IMR-90 (cell line): ENCODE measurements at regions not wholly inside any gene's neighbourhood (a gene's known extent, or its start where the extent isn't known, plus 50 kb on each side); places are given as distances from the start of the nearest gene placed in this dataset.

ENCODE experiments used
- ATAC-seq: fragments of 200-7000 bp; cut with Tn5 transposase; 2 replicates; pipeline ENCODE4 v1.9.1; 2020; ENCODE audit warnings: low read depth, mild to moderate bottlenecking, moderate library complexity
- BruUV-seq: library from RNA; stranded (reverse); fragments of 400-500 nt; replicated peaks from 2 replicates; lab custom pipeline; 2021; lab: Mats Ljungman, UMichigan
- CTCF ChIA-PET: fragments of 300-600 bp; formaldehyde crosslinking; extraction: SDS; loops from one replicate; lab custom pipeline; 2021; ENCODE audit warnings: antibody characterized with exemption; lab: Yijun Ruan, JAX
- POLR2A ChIA-PET: fragments of 300-600 bp; sonication (Branson Sonifier 250); formaldehyde crosslinking; loops from one replicate; lab custom pipeline; 2022; ENCODE audit warnings: antibody characterized with exemption; ENCODE audit not compliant: unreplicated experiment; lab: Charles Lee
- DNase-seq: peaks from one replicate; pipeline ENCODE4 v3.0.0; 2013
- H2AFZ ChIP-seq: replicated peaks from 2 replicates; pipeline ENCODE3; 2013; ENCODE audit warnings: low read length, mild to moderate bottlenecking; ENCODE audit not compliant: poor library complexity
- H2AK5ac ChIP-seq: 2 replicates; pipeline ENCODE4 v1.6.1; 2013; ENCODE audit warnings: low read depth, low read length, inconsistent platforms
- H2AK9ac ChIP-seq: replicated peaks from 2 replicates; pipeline ENCODE3; 2013; ENCODE audit warnings: mild to moderate bottlenecking, low read depth, low read length, moderate library complexity; ENCODE audit not compliant: poor library complexity
- H2BK120ac ChIP-seq: 2 replicates; pipeline ENCODE4 v1.6.1; 2013; ENCODE audit warnings: low read depth, low read length, inconsistent platforms
- H2BK15ac ChIP-seq: 3 replicates; pipeline ENCODE4 v1.6.1; 2013; ENCODE audit warnings: low read depth, low read length, inconsistent platforms
- H2BK20ac ChIP-seq: 2 replicates; pipeline ENCODE4 v1.6.1; 2013; ENCODE audit warnings: low read depth, mild to moderate bottlenecking, inconsistent platforms, low read length, moderate library complexity
- H2BK5ac ChIP-seq: 2 replicates; pipeline ENCODE4 v1.6.1; 2013; ENCODE audit warnings: mild to moderate bottlenecking, low read depth, low read length, inconsistent platforms; ENCODE audit not compliant: poor library complexity, severe bottlenecking
- H3K14ac ChIP-seq: replicated peaks from 2 replicates; pipeline ENCODE4 v1.6.1; 2013; ENCODE audit warnings: low read depth, low read length, inconsistent platforms
- H3K18ac ChIP-seq: 2 replicates; pipeline ENCODE4 v1.6.1; 2013; ENCODE audit warnings: low read depth, low read length, control low read depth
- H3K23ac ChIP-seq: 2 replicates; pipeline ENCODE4 v1.6.1; 2013; ENCODE audit warnings: low read depth, low read length, inconsistent platforms
- H3K27ac ChIP-seq: 2 replicates; pipeline ENCODE4 v1.5.1; 2013; ENCODE audit warnings: mild to moderate bottlenecking, control low read depth, low read length; ENCODE audit not compliant: insufficient read depth
- H3K27me3 ChIP-seq: 2 replicates; pipeline ENCODE4 v1.6.1; 2013; ENCODE audit warnings: low read length; ENCODE audit not compliant: control insufficient read depth, insufficient read depth
- H3K36me3 ChIP-seq: 2 replicates; pipeline ENCODE4 v1.6.1; 2013; ENCODE audit warnings: low read length, mixed read lengths; ENCODE audit not compliant: control insufficient read depth, insufficient read depth
- H3K4ac ChIP-seq: 2 replicates; pipeline ENCODE4 v1.6.1; 2013; ENCODE audit warnings: low read depth, low read length, inconsistent platforms
- H3K4me1 ChIP-seq: 2 replicates; pipeline ENCODE4 v1.6.1; 2013; ENCODE audit warnings: low read length, mixed read lengths; ENCODE audit not compliant: control insufficient read depth, insufficient read depth
- H3K4me2 ChIP-seq: 2 replicates; pipeline ENCODE4 v1.6.1; 2013; ENCODE audit warnings: low read depth, mild to moderate bottlenecking, control low read depth, low read length, moderate library complexity
- H3K4me3 ChIP-seq: 2 replicates; pipeline ENCODE4 v1.5.1; 2013; ENCODE audit warnings: low read depth, mild to moderate bottlenecking, control low read depth, low read length, moderate library complexity; ENCODE audit not compliant: insufficient read depth
- H3K56ac ChIP-seq: 2 replicates; pipeline ENCODE4 v1.6.1; 2013; ENCODE audit warnings: low read length, inconsistent platforms; ENCODE audit not compliant: insufficient read depth; ENCODE audit errors: extremely low read depth
- H3K79me1 ChIP-seq, 2 experiments: 2 replicates each; pipeline ENCODE4 v1.6.1; 2013; ENCODE audit warnings: low read length in 2 of 2, inconsistent platforms in 1 of 2, low read depth in 1 of 2
- H3K9ac ChIP-seq: 2 replicates; pipeline ENCODE4 v1.6.1; 2013; ENCODE audit warnings: low read depth, low read length, control low read depth
- H3K9me1 ChIP-seq: 2 replicates; pipeline ENCODE4 v1.6.1; 2013; ENCODE audit warnings: low read length, inconsistent platforms; ENCODE audit not compliant: insufficient read depth
- H3K9me3 ChIP-seq: 2 replicates; pipeline ENCODE4 v1.6.1; 2013; ENCODE audit warnings: low read length; ENCODE audit not compliant: control insufficient read depth, insufficient read depth
- H4K20me1 ChIP-seq: 2 replicates; pipeline ENCODE4 v1.6.1; 2013; ENCODE audit warnings: low read length, inconsistent platforms; ENCODE audit not compliant: insufficient read depth
- H4K5ac ChIP-seq: 2 replicates; pipeline ENCODE4 v1.6.1; 2013; ENCODE audit warnings: mild to moderate bottlenecking, low read depth, low read length, control low read depth
- H4K8ac ChIP-seq, 2 experiments: 2 replicates each; pipeline ENCODE4 v1.6.1; 2013; ENCODE audit warnings: low read depth in 2 of 2, low read length in 2 of 2, control low read depth in 1 of 2, inconsistent platforms in 1 of 2
- H4K91ac ChIP-seq: 2 replicates; pipeline ENCODE4 v1.6.1; 2013; ENCODE audit warnings: low read depth, low read length, inconsistent platforms; ENCODE audit not compliant: insufficient read depth
- BHLHE40 ChIP-seq: fragments of 150-350 bp; IDR thresholded peaks from 2 replicates; pipeline ENCODE4 v1.6.1; 2016; ENCODE audit warnings: mild to moderate bottlenecking, low read depth, low read length
- CEBPB ChIP-seq: IDR thresholded peaks from 2 replicates; pipeline ENCODE4 v1.6.1; 2012; ENCODE audit warnings: low read depth, low read length, improper control_type of control experiment
- CHD1 ChIP-seq: IDR thresholded peaks from 2 replicates; pipeline ENCODE4 v1.6.1; 2012; ENCODE audit warnings: low read depth, low read length, improper control_type of control experiment
- FOS ChIP-seq: fragments of 150-350 bp; IDR thresholded peaks from 2 replicates; pipeline ENCODE4 v1.6.1; 2016; ENCODE audit warnings: low read depth, low read length
- MAFK ChIP-seq: IDR thresholded peaks from 2 replicates; pipeline ENCODE4 v1.6.1; 2012; ENCODE audit warnings: low read depth, low read length, improper control_type of control experiment
- MAZ ChIP-seq: IDR thresholded peaks from 2 replicates; pipeline ENCODE4 v1.6.1; 2012; ENCODE audit warnings: low read depth, mild to moderate bottlenecking, low read length, improper control_type of control experiment, moderate library complexity, borderline replicate concordance
- MXI1 ChIP-seq: IDR thresholded peaks from 2 replicates; pipeline ENCODE4 v1.6.1; 2012; ENCODE audit warnings: low read depth, mild to moderate bottlenecking, low read length, moderate library complexity, borderline replicate concordance
- NFE2L2 ChIP-seq: fragments of 150-350 bp; IDR thresholded peaks from 2 replicates; pipeline ENCODE4 v1.6.1; 2016; ENCODE audit warnings: low read depth, mild to moderate bottlenecking, low read length
- POLR2A ChIP-seq: IDR thresholded peaks from 2 replicates; pipeline ENCODE4 v1.6.1; 2012; ENCODE audit warnings: mild to moderate bottlenecking, low read depth, low read length
- RAD21 ChIP-seq: IDR thresholded peaks from 2 replicates; pipeline ENCODE4 v1.6.1; 2012; ENCODE audit warnings: low read length, improper control_type of control experiment
- RCOR1 ChIP-seq: IDR thresholded peaks from 2 replicates; pipeline ENCODE4 v1.6.1; 2012; ENCODE audit warnings: mild to moderate bottlenecking, low read length, improper control_type of control experiment; ENCODE audit not compliant: insufficient replicate concordance
- RFX5 ChIP-seq: IDR thresholded peaks from 2 replicates; pipeline ENCODE4 v1.8.0; 2012; ENCODE audit warnings: low read depth, mild to moderate bottlenecking, low read length, moderate library complexity
- SMC3 ChIP-seq: fragments of 150-350 bp; IDR thresholded peaks from 2 replicates; pipeline ENCODE4 v1.6.1; 2016; ENCODE audit warnings: low read depth, mild to moderate bottlenecking, antibody characterized with exemption, low read length, moderate library complexity
- WGBS, 2 experiments: methylation state at CpG; one replicate each; pipeline versions ENCODE4 v1.1.5 to v1.1.7; 2013; ENCODE audit warnings: missing lambda C conversion rate in 2 of 2; ENCODE audit not compliant: insufficient read length in 1 of 2; ENCODE audit errors: extremely low coverage in 2 of 2; 5-methylcytosine and 5-hydroxymethylcytosine counted together
- dilution Hi-C: fragments of 300-500 bp; cut with HindIII; formaldehyde crosslinking; loops from one replicate; pipeline ENCODE4 v1.14.3; 2018; ENCODE audit warnings: low sequenced_read_pairs; ENCODE audit not compliant: unreplicated experiment
- in situ Hi-C: fragments of 300-500 bp; cut with MboI; formaldehyde crosslinking; loops from 3 replicates; pipeline ENCODE4 v1.14.3; 2019; ENCODE audit warnings: low sequenced_read_pairs, inconsistent platforms, mixed read lengths
- intact Hi-C: fragments of 100-400 bp; cut with micrococcal nuclease; formaldehyde crosslinking; loops from 2 replicates; pipeline ENCODE4 v1.10.0; 2022
- TF ChIP-seq, protein P1 (sequence below): conservative IDR thresholded peaks from 2 replicates; pipeline ENCODE4 v1.5.1; 2012; ENCODE audit warnings: mild to moderate bottlenecking, low read depth, low read length, improper control_type of control experiment
- TF ChIP-seq, protein P2 (sequence below): fragments of 150-350 bp; IDR thresholded peaks from 2 replicates; pipeline ENCODE4 v1.6.1; 2017; ENCODE audit warnings: mild to moderate bottlenecking, antibody characterized with exemption, low read length, low read depth
- TF ChIP-seq, protein P3 (sequence below): fragments of 150-350 bp; IDR thresholded peaks from 2 replicates; pipeline ENCODE4 v1.6.1; 2016; ENCODE audit warnings: low read depth, mild to moderate bottlenecking, low read length, moderate library complexity, borderline replicate concordance

DNA sequence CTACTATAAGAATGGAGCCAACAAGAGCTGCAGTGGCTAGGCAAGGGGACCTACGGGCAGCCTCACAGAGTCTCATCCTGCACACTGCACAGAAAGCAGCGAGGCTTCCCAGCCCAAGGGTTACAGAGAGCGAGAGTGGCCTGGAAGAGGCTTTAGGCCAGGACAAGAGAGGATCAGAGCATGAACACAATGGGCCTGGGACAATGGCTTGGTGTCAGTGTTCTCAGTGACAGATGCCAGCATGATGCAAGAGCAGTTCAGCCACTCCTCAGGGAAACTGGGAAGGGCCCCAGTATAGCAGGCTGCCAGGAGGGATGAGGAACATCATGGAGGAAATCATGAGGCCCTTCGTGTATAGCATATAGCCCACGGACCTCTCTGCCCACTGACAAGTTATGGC is 108.0 kb downstream of the NUS1 start:
- Histone ChIP-seq H3K56ac (no peak overlapping the region), H4K91ac (no peak overlapping the region), H2AK5ac (no peak overlapping the region), H3K4me1 (no peaks in the 10 kb centered on the region), H3K9me1 (no peaks in the 10 kb centered on the region), H4K20me1 (no peaks in the 10 kb centered on the region), H2BK15ac (no peak overlapping the region), H3K4me3 (no peak overlapping the region), H2BK120ac (no peak overlapping the region), H3K18ac (no peak overlapping the region), H3K27ac (no peak overlapping the region), H3K36me3 (no peaks in the 10 kb centered on the region), H2AFZ (no peak overlapping the region), H2AK9ac (no peak overlapping the region), H3K9ac (no peak overlapping the region), H4K8ac (no peak overlapping the region), H3K23ac (no peak overlapping the region), H2BK20ac (no peak overlapping the region), H3K14ac (no peak overlapping the region), H3K4ac (no peak overlapping the region), H3K4me2 (no peak overlapping the region), H3K9me3 (no peaks in the 10 kb centered on the region), H4K5ac (no peak overlapping the region), H3K79me1 (no peaks in the 10 kb centered on the region), H2BK5ac (no peak overlapping the region), H3K27me3 (no peaks in the 10 kb centered on the region)
- intact Hi-C loops: no loop called here
- no peak for ATAC-seq
- in situ Hi-C loops: no loop called here
- DNase-seq: no peak
- ChIA-PET POLR2A (no interaction called here), CTCF (no interaction called here)
- no TSS peak for BruUV-seq
- WGBS, 2 experiments: no CpG with 5 or more reads among the region's 5 CpGs
- no peak for TF ChIP-seq SMC3
- TF ChIP-seq CHD1: no peak
- TF ChIP-seq, protein P1, sequence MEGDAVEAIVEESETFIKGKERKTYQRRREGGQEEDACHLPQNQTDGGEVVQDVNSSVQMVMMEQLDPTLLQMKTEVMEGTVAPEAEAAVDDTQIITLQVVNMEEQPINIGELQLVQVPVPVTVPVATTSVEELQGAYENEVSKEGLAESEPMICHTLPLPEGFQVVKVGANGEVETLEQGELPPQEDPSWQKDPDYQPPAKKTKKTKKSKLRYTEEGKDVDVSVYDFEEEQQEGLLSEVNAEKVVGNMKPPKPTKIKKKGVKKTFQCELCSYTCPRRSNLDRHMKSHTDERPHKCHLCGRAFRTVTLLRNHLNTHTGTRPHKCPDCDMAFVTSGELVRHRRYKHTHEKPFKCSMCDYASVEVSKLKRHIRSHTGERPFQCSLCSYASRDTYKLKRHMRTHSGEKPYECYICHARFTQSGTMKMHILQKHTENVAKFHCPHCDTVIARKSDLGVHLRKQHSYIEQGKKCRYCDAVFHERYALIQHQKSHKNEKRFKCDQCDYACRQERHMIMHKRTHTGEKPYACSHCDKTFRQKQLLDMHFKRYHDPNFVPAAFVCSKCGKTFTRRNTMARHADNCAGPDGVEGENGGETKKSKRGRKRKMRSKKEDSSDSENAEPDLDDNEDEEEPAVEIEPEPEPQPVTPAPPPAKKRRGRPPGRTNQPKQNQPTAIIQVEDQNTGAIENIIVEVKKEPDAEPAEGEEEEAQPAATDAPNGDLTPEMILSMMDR: no peak
- TF ChIP-seq, protein P2, sequence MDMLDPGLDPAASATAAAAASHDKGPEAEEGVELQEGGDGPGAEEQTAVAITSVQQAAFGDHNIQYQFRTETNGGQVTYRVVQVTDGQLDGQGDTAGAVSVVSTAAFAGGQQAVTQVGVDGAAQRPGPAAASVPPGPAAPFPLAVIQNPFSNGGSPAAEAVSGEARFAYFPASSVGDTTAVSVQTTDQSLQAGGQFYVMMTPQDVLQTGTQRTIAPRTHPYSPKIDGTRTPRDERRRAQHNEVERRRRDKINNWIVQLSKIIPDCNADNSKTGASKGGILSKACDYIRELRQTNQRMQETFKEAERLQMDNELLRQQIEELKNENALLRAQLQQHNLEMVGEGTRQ: no peak
- no peak for TF ChIP-seq CEBPB
- no peak for TF ChIP-seq RFX5
- TF ChIP-seq NFE2L2: no peak
- no peak for TF ChIP-seq MAZ
- no peak for TF ChIP-seq RCOR1
- TF ChIP-seq MAFK: no peak
- TF ChIP-seq BHLHE40: no peak
- TF ChIP-seq, protein P3, sequence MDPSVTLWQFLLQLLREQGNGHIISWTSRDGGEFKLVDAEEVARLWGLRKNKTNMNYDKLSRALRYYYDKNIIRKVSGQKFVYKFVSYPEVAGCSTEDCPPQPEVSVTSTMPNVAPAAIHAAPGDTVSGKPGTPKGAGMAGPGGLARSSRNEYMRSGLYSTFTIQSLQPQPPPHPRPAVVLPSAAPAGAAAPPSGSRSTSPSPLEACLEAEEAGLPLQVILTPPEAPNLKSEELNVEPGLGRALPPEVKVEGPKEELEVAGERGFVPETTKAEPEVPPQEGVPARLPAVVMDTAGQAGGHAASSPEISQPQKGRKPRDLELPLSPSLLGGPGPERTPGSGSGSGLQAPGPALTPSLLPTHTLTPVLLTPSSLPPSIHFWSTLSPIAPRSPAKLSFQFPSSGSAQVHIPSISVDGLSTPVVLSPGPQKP: no peak
- TF ChIP-seq POLR2A: no peak
- TF ChIP-seq FOS: no peak
- TF ChIP-seq RAD21: no peak
- TF ChIP-seq MXI1: no peak
- dilution Hi-C loops: no loop called here
